ENCODE measurements at regions not wholly inside any gene's neighbourhood (a gene's known extent, or its start where the extent isn't known, plus 50 kb on each side); places are given as distances from the start of the nearest gene placed in this dataset.

GRCh38 chr5:72691751-72692150 is 124.7 kb upstream of the TNPO1 start:
- H3K27ac ChIP-seq: no peak overlapping the region
- no peaks in the 10 kb centered on the region for H3K36me3 ChIP-seq (ENCODE audit: insufficient read depth)
- H3K79me2 ChIP-seq (ENCODE audit: insufficient read depth, low read depth): no peaks in the 10 kb centered on the region
- no peak overlapping the region for H3K4me3 ChIP-seq (IDR thresholded peaks at IDR 0.05; ENCODE audit: insufficient read depth, low read depth, low read length)
- no peaks in the 10 kb centered on the region for H3K4me1 ChIP-seq (ENCODE audit: low read depth, poor library complexity, severe bottlenecking)
- no peaks in the 10 kb centered on the region for H3K27me3 ChIP-seq (ENCODE audit: insufficient read depth, low read depth)
- no peaks in the 10 kb centered on the region for H4K20me1 ChIP-seq (ENCODE audit: insufficient read depth)
- H3K9ac ChIP-seq: no peak overlapping the region
- H2AFZ ChIP-seq (ENCODE audit: low read depth): no peak overlapping the region
- no peak for TF ChIP-seq CTCF (conservative IDR thresholded peaks at IDR 0.05; ENCODE audit: low read depth, low read length)
- H3K4me2 ChIP-seq: no peak overlapping the region

- no peaks in the 10 kb centered on the region for H3K36me3 ChIP-seq (ENCODE audit: insufficient read depth)
- no peaks in the 10 kb centered on the region for H3K27me3 ChIP-seq (ENCODE audit: insufficient read depth, low read depth)
- H2AFZ ChIP-seq (ENCODE audit: low read depth): no peak overlapping the region
- H3K9ac ChIP-seq: no peak overlapping the region
- no peaks in the 10 kb centered on the region for H3K79me2 ChIP-seq (ENCODE audit: insufficient read depth, low read depth)
- H4K20me1 ChIP-seq (ENCODE audit: insufficient read depth): no peaks in the 10 kb centered on the region
- H3K4me1 ChIP-seq (ENCODE audit: low read depth, poor library complexity, severe bottlenecking): no peaks in the 10 kb centered on the region
- H3K4me3 ChIP-seq (IDR thresholded peaks at IDR 0.05; ENCODE audit: insufficient read depth, low read depth, low read length): no peak overlapping the region
- no peak overlapping the region for H3K27ac ChIP-seq
- TF ChIP-seq CTCF (conservative IDR thresholded peaks at IDR 0.05; ENCODE audit: low read depth, low read length): no peak
- no peak overlapping the region for H3K4me2 ChIP-seq
Observed at GRCh38 chr5:72688916-72689315, 127.5 kb upstream of the TNPO1 start.

GRCh38 chr5:72687288-72687687 is 129.2 kb upstream of the TNPO1 start:
- Histone ChIP-seq H3K36me3 (ENCODE audit: insufficient read depth) (no peaks in the 10 kb centered on the region), H2AFZ (ENCODE audit: low read depth) (no peak overlapping the region), H3K9ac (no peak overlapping the region), H3K4me2 (no peak overlapping the region), H3K4me1 (ENCODE audit: low read depth, poor library complexity, severe bottlenecking) (no peaks in the 10 kb centered on the region), H4K20me1 (ENCODE audit: insufficient read depth) (no peaks in the 10 kb centered on the region), H3K4me3 (IDR thresholded peaks at IDR 0.05; ENCODE audit: insufficient read depth, low read depth, low read length) (no peak overlapping the region), H3K27ac (no peak overlapping the region), H3K79me2 (ENCODE audit: insufficient read depth, low read depth) (no peaks in the 10 kb centered on the region), H3K27me3 (ENCODE audit: insufficient read depth, low read depth) (no peaks in the 10 kb centered on the region)
- TF ChIP-seq CTCF (conservative IDR thresholded peaks at IDR 0.05; ENCODE audit: low read depth, low read length): no peak

- Histone ChIP-seq H3K4me3 (IDR thresholded peaks at IDR 0.05; ENCODE audit: insufficient read depth, low read depth, low read length) (no peak overlapping the region), H3K36me3 (ENCODE audit: insufficient read depth) (no peaks in the 10 kb centered on the region), H3K4me1 (ENCODE audit: low read depth, poor library complexity, severe bottlenecking) (no peaks in the 10 kb centered on the region), H3K9ac (no peak overlapping the region), H3K27ac (no peak overlapping the region), H2AFZ (ENCODE audit: low read depth) (no peak overlapping the region), H4K20me1 (ENCODE audit: insufficient read depth) (no peaks in the 10 kb centered on the region), H3K79me2 (ENCODE audit: insufficient read depth, low read depth) (no peaks in the 10 kb centered on the region), H3K4me2 (no peak overlapping the region), H3K27me3 (ENCODE audit: insufficient read depth, low read depth) (no peaks in the 10 kb centered on the region)
- no peak for TF ChIP-seq CTCF (conservative IDR thresholded peaks at IDR 0.05; ENCODE audit: low read depth, low read length)
Observed at GRCh38 chr5:72682561-72682960, 133.9 kb upstream of the TNPO1 start.

GRCh38 chr5:72681781-72682180 is 134.7 kb upstream of the TNPO1 start:
- H3K4me2 ChIP-seq: no peak overlapping the region
- no peak overlapping the region for H2AFZ ChIP-seq (ENCODE audit: low read depth)
- no peak overlapping the region for H3K9ac ChIP-seq
- H3K4me1 ChIP-seq (ENCODE audit: low read depth, poor library complexity, severe bottlenecking): no peaks in the 10 kb centered on the region
- no peaks in the 10 kb centered on the region for H3K36me3 ChIP-seq (ENCODE audit: insufficient read depth)
- H4K20me1 ChIP-seq (ENCODE audit: insufficient read depth): no peaks in the 10 kb centered on the region
- H3K27me3 ChIP-seq (ENCODE audit: insufficient read depth, low read depth): no peaks in the 10 kb centered on the region
- no peak overlapping the region for H3K27ac ChIP-seq
- no peak overlapping the region for H3K4me3 ChIP-seq (IDR thresholded peaks at IDR 0.05; ENCODE audit: insufficient read depth, low read depth, low read length)
- no peak for TF ChIP-seq CTCF (conservative IDR thresholded peaks at IDR 0.05; ENCODE audit: low read depth, low read length)
- H3K79me2 ChIP-seq (ENCODE audit: insufficient read depth, low read depth): no peaks in the 10 kb centered on the region
